ENCODE measurements at regions not wholly inside any gene's neighbourhood (a gene's known extent, or its start where the extent isn't known, plus 50 kb on each side); places are given as distances from the start of the nearest gene placed in this dataset.

GRCh38 chr3:134082582-134082981 lies 52.9 kb upstream of the SLCO2A1 start:
- no peak for FAIRE-seq
- no peak for DNase-seq
- 88 to 91% (median 89%) methylated on average over 2 of the region's 2 CpGs for WGBS, 3 donors

GRCh38 chr3:134081211-134081610 lies 51.5 kb upstream of the SLCO2A1 start:
- no peaks in the 10 kb centered on the region for H3K27me3 ChIP-seq (ENCODE audit: control insufficient read depth in 3 of 3, insufficient read depth in 3 of 3, low read length in 3 of 3)
- no peak overlapping the region for H3K27ac ChIP-seq (ENCODE audit: low read depth in 1 of 3, low read length in 2 of 3)
- no peaks in the 10 kb centered on the region for H3K36me3 ChIP-seq (ENCODE audit: control insufficient read depth in 3 of 3, insufficient read depth in 2 of 3, low read depth in 1 of 3, low read length in 3 of 3)
- no peaks in the 10 kb centered on the region for H3K4me1 ChIP-seq (ENCODE audit: control insufficient read depth in 3 of 3, insufficient read depth in 2 of 3, low read depth in 1 of 3, low read length in 2 of 3)
- H3K9me3 ChIP-seq (ENCODE audit: control insufficient read depth in 2 of 2, insufficient read depth in 1 of 2, low read depth in 1 of 2, low read length in 1 of 2), result peaks cover 0 to 11% of the 10 kb centered on the region in 2 donors
- no peak for FAIRE-seq
- H3K4me3 ChIP-seq (ENCODE audit: low read depth in 1 of 3, low read length in 3 of 3), result no peak overlapping the region
- DNase-seq, result no peak
- WGBS, 3 donors, result 78 to 89% (median 85%) methylated on average over 3 of the region's 3 CpGs

More at GRCh38 chr3:134082582-134082981, 52.9 kb upstream of the SLCO2A1 start:
- no peaks in the 10 kb centered on the region for H3K27me3 ChIP-seq (ENCODE audit: control insufficient read depth in 3 of 3, insufficient read depth in 3 of 3, low read length in 3 of 3)
- H3K4me1 ChIP-seq (ENCODE audit: control insufficient read depth in 3 of 3, insufficient read depth in 2 of 3, low read depth in 1 of 3, low read length in 2 of 3), result no peaks in the 10 kb centered on the region
- peaks cover 0 to 11% of the 10 kb centered on the region in 2 donors for H3K9me3 ChIP-seq (ENCODE audit: control insufficient read depth in 2 of 2, insufficient read depth in 1 of 2, low read depth in 1 of 2, low read length in 1 of 2)
- no peak overlapping the region for H3K27ac ChIP-seq (ENCODE audit: low read depth in 1 of 3, low read length in 2 of 3)
- no peaks in the 10 kb centered on the region for H3K36me3 ChIP-seq (ENCODE audit: control insufficient read depth in 3 of 3, insufficient read depth in 2 of 3, low read depth in 1 of 3, low read length in 3 of 3)
- no peak overlapping the region for H3K4me3 ChIP-seq (ENCODE audit: low read depth in 1 of 3, low read length in 3 of 3)

GRCh38 chr3:134080761-134081160 lies 51.0 kb upstream of the SLCO2A1 start:
- no peaks in the 10 kb centered on the region for H3K27me3 ChIP-seq (ENCODE audit: control insufficient read depth in 3 of 3, insufficient read depth in 3 of 3, low read length in 3 of 3)
- H3K4me1 ChIP-seq (ENCODE audit: control insufficient read depth in 3 of 3, insufficient read depth in 2 of 3, low read depth in 1 of 3, low read length in 2 of 3), result no peaks in the 10 kb centered on the region
- no peak overlapping the region for H3K27ac ChIP-seq (ENCODE audit: low read depth in 1 of 3, low read length in 2 of 3)
- H3K4me3 ChIP-seq (ENCODE audit: low read depth in 1 of 3, low read length in 3 of 3), result no peak overlapping the region
- DNase-seq, result no peak
- H3K9me3 ChIP-seq (ENCODE audit: control insufficient read depth in 2 of 2, insufficient read depth in 1 of 2, low read depth in 1 of 2, low read length in 1 of 2), result peaks cover 0 to 11% of the 10 kb centered on the region in 2 donors
- no peaks in the 10 kb centered on the region for H3K36me3 ChIP-seq (ENCODE audit: control insufficient read depth in 3 of 3, insufficient read depth in 2 of 3, low read depth in 1 of 3, low read length in 3 of 3)
- FAIRE-seq, result no peak

GRCh38 chr3:134079761-134080160 lies 50.0 kb upstream of the SLCO2A1 start:
- FAIRE-seq, result no peak
- no peaks in the 10 kb centered on the region for H3K36me3 ChIP-seq (ENCODE audit: control insufficient read depth in 3 of 3, insufficient read depth in 2 of 3, low read depth in 1 of 3, low read length in 3 of 3)
- DNase-seq, result no peak
- peaks cover 0 to 11% of the 10 kb centered on the region in 2 donors for H3K9me3 ChIP-seq (ENCODE audit: control insufficient read depth in 2 of 2, insufficient read depth in 1 of 2, low read depth in 1 of 2, low read length in 1 of 2)
- H3K4me1 ChIP-seq (ENCODE audit: control insufficient read depth in 3 of 3, insufficient read depth in 2 of 3, low read depth in 1 of 3, low read length in 2 of 3), result no peaks in the 10 kb centered on the region
- no peaks in the 10 kb centered on the region for H3K27me3 ChIP-seq (ENCODE audit: control insufficient read depth in 3 of 3, insufficient read depth in 3 of 3, low read length in 3 of 3)
- H3K4me3 ChIP-seq (ENCODE audit: low read depth in 1 of 3, low read length in 3 of 3), result no peak overlapping the region
- no peak overlapping the region for H3K27ac ChIP-seq (ENCODE audit: low read depth in 1 of 3, low read length in 2 of 3)

All from small intestine (tissue), 7 donors.